ENCODE measurements at regions not wholly inside any gene's neighbourhood (a gene's known extent, or its start where the extent isn't known, plus 50 kb on each side); places are given as distances from the start of the nearest gene placed in this dataset.

DNA sequence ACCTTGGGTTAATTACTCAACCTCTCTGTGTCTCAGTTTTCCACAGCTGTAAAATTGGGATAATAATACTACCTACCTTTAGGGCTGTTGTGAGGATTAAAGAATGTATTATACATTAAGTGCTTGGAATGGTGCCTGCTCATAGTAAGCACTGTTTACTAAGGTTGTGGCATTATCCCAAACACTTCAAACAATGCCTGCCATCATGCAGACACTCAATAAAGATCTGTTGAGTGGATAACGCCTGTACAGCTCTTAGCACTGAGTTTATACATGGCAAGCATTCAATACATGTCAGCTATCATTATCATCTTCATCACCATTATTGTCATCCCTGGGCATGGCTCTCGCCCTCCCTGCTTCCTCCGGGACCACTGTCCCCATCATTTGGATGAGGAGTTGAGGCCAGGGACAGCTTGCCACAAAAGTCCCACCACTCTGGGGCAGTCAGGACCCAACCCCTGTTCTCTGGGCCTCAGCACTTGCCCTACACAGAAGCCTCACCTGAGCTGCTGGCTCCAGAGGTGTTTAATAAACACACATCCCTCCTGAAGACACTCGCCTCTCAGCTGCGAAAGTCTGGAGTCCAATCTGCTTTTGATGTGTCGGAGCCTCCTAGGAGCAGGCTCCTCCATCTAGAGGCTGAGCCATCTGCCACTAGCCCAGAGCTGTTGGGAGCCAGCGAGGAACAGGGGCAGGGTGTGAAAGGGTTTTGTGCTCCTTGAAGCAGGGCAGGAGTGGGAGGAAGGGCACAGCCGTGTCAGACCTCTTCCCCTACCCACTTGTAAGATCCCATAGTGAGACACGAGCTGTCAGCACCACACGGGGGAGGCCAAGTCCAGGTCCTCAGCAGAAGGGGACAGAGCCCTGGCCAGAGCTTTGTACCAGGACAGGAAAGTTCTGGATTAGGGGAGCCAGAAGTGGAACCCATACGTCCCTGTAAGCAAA is 80.9 kb upstream of the ZC3H12A start:
- no peak for DNase-seq

DNA sequence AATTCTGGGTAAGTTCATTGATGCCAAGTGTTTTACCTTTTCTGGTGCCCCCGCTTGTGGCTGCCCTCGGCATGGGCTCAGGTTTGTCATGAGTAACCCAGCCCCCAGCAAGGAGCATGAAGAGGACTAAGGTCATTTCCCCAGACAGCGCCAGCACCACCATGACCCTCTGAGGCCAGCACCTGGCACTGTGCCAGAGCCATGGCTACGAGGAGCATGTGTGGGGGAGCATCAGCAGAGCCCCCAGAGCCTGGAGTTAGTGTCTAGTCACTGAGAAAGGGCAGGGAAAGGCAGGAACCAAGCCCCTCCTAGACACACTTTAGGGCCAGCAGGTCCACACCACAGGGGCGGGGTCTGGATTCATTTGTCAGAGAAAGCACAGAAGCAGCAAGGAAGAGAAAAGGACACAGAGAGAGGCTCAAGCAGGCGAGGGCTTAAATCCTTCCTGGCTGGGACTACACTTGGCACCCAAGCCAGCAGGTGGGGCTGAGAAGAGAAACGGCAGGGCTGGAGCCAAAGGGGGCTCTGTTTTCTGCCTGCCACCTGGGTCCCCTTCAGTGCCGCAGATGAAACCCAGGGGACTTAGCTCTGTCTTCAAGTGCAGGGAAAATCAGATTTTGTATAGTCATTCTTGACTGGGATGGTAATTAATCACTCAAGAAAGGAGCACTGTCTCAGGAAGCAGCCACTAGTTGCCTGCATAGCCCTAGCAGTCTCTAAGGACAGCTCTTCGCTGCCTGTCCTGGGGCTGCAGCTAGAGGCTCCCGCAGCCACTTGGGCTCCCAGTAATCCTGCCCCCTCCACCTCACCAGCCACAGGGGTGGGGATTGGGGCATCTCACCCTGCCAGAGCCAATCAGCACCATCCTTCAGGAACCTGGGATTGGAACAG is 79.6 kb upstream of the ZC3H12A start:
- no peak for DNase-seq

DNA sequence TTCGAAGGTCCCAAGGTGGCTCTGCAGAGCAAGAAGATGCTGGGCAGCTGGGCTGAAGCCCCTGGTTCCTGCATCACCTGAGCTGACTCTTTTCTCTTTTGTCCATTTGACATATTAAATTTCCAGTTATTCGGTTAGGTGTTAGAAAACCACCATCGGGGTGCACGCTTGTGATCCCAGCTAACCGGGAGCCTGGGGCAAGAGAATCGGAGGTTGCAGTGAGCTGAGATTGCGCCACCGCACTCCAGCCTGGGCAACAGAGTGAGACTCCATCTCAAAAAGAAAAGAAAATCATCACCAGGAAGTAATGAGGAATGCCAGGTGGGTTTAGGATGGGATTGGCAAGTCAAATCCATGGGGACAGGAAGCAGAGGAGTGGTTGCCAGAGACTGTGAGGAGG is 76.3 kb upstream of the ZC3H12A start:
- no peak for DNase-seq

DNA sequence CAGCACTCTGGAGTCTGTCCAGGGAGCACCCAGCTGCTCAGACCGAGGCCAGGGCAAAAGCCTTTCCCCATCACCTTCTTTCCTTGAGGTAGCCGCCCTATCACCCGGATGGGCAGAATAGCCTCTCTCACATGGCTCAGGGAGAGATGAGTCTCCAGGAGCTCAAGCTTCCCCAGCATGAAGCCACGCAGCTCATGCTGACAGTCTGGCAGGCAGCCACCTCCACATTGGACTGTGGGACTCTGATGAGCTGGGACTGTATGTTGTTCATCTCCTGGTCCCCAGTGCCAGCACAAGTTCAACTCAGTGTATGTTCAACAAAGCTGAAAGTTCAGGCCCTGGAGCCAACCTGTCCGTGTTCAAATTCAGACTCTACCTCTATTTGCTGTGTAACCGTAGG is 75.2 kb upstream of the ZC3H12A start:
- DNase-seq = no peak

DNA sequence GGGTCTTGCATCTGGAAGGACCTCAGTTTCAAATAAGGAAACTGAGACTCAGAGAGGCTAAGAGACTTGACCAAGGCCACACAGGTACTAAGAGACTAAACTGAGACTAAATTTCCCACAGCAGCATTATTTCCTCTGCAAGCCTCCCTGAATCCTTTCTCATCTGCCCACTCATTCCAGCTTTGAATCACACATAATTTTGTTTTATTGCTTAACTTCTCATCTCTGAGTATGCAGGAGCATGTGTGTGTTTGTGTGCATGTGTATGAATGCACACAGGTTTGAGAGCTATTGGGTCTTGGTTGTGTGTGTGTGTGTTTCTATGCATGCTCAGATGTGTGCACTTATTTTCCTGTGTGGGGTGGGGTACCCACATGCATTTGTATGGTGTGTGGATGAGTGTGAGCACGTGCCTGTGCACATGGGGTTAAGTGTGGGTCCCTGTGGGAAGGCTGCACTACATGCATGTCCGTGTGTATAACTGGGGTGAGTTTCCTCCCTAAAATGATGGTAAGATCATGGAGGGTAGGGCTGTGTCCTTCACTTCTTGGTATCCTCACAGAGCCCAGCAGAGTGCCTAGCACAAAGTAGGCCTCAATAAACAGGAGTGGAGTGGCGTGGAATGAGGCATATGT is 74.4 kb upstream of the ZC3H12A start:
- DNase-seq = no peak

DNA sequence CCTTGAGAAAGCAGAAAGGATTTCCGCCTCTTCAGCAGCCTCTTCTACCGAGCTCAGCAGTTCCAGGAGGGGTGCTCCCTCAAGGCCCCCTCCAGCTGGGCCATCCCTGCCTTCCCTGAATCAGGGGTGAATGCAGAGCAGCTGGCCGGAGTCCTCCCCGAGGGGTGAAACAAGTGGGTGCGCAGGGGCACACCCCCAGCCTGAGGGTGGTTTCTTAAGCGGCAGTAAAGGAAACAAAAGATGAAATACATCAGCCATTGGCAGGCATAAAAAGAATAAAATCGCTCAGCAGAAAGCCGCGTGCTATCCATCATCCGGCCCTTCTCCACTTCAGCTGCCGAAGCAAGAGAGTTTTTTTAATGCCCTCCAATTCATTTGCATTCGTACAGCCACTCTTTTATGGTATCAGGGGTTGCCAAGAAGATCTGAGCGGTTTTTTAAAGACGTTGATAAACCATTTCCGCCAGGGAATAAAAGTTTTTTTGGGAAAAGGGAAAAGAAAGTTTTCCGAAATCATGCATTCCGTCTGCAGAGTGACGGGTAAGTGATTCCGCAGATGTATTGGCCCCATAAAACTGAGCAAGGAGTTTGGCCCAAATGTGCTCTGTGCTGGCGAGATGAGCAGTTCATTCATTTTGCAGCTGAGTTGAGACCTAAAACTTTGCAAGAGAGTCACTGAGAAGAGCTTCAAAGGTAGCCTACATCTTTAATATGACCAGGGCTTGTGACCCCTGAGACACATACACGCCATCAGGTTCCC is 73.7 kb upstream of the ZC3H12A start:
- DNase-seq = no peak

DNA sequence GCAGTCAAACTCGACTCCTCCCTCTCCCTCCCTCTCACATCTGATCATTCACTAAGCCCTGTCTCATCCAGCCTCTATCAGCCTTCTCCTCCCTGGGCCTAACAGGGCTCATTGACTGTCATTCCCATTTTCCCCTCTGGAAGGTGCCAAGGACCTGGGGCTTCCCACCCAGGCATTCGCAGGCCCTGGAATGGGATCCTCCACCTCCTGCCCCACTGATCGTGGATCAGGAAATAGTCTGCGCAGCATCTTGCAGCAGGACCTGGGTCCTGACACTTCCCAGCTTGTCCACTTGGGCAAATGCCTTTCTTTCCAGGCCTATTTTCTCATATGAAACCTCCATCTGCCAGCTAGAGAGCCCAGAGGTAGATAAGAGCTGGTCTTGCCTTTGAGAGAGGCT is 71.2 kb upstream of the ZC3H12A start:
- no peak for DNase-seq

DNA sequence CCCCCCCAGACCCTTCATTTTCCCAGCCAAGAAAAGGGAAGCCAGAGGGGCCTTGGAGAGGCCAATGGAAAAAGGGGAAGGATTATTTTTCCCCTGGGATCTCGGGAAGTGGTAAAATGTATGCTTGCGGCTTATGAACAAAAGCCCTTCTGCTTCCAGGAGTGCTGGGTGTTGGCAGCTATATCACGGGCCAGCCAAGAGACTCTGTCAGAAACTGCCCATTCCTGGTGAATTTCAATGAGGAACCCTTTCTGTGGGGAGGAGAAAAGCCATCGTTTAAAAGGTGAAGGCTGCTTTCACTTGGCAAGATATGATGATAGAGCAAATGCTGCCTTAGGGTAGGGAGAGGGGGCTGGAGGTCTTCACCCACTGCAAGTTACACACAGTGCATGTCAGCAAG is 69.7 kb upstream of the ZC3H12A start:
- no peak for DNase-seq

DNA sequence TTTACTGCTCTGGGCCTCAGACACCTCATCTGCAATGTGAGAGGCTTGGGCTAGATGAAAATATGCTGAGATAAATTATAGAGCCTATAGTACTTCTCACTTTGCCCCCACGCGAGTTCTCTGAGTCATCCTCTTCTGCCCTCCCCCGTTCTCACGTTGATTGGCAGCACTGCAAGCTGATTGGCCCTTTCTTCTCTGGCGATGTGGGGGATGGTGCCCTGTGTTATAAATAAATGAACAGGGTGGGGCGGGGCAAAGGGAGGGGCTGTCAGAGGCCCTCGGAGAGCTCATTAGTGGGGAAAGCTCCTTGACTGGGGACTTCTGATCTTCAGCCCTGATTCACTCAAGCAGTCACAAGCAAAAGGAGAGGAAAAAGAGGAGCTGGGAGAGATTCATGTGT is 64.3 kb upstream of the ZC3H12A start:
- DNase-seq = no peak

DNA sequence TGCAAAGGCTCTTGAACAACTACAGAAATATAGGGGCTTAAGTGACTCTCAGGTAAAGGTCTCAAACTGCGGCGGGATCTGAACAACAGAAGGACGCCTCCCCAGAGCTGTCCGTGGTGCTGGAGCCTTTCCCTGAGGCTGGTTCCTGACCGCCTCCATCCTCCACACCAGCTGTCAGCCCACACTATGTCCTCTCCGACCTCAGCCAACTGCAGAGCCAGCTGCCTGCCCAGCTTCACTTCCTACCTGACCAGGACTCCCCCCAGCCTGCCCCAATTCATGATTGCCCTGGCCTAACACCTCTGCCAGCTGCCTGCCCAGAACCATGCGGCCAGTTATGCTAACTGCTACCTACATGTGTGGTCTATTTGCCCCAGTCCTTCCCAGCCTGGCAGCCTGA is 63.6 kb upstream of the ZC3H12A start:
- no peak for DNase-seq

DNA sequence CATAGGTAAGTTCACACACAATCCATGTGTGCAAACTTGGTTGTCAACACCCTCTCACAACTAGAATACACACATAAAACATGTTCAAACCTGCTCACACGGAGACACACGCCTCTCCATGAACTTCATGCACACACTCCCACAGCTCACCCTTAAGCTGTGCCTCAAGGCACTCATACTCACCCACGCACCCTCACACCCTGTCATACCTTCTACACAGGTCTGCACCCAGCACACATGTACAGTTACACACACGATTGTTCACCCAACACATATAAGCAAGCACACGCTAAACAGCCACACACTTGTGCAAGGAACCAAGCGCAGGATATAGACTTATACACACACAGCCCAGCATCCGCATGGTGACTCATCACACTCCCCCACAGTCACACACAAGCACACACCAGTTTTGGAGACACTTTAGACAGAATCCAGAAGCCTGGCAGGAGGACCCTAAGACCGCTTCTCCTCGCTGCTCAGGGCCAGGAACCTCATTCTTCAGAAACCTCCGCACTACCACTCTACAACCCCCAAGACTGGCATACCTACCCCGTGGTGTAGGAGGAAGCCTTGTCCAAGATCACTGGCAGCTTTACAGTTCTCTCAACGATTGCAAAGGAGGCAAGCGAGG is 58.7 kb upstream of the ZC3H12A start:
- DNase-seq = no peak

DNA sequence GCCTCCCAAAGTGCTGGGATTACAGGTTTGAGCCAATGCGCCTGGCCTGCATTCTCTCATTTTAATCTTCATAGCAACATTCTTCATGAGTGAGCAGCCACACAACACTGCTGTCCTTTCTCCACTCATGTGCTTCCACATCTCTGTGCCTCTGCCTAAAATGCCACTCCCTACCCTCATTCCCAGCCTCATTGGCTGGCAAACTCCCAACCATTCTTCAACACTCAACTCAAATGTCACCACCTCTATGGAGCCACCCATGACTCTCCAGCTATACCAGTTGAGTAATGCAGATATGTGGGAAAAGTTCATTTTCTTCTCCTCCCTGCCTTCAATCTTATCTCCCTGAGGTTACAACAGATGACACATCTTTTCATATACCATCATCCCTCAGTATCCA is 53.9 kb upstream of the ZC3H12A start:
- no peak for DNase-seq

DNA sequence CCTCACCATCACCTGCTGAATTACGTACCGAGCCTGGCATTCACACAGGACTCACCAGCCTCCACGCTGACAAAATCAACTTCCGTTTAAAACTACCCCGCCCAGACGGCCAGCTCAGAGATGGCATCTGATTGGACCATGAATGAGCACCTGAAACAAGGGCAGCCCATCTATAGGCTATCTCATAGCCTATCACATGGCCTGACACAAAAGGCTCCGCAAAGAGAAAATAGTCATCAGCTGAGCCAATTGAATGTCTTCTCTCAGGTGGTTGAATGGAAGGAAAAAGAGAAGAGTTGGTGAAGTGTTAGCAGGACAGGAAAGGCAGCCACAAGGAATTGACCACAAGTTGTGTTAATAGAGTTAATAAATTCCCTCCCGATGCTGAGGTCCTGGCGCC is 50.6 kb upstream of the ZC3H12A start:
- DNase-seq = no peak

DNA sequence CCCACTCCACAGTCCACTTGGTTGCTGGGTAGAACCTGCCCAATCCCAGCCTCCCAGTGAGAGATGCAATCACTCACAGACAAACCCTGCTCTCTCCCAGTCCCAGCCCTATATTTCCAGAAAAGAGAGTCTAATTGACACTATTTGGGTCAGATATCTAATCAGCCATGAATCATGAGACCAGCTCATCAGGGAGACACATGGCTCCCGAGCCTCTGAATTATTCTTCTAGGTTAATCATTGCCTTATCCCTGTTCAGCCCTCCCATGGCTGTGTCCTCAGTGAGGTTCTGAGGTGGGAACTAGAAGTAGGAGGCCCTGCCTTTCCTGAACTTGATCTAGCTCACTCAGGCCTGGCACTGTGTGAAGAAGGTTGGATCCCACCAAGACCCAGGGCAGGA is 49.9 kb upstream of the ZC3H12A start:
- no peak for DNase-seq

All from CD4-positive, alpha-beta T cell treated with Interleukin-12 subunit alpha and Interleukin-12 subunit beta, for 1 hour (primary cell).